Activated CD8-positive, alpha-beta T cell treated with anti-CD3 and anti-CD28 coated beads for 36 hours (primary cell): ENCODE measurements at regions not wholly inside any gene's neighbourhood (a gene's known extent, or its start where the extent isn't known, plus 50 kb on each side); places are given as distances from the start of the nearest gene placed in this dataset.

Experiments
- ATAC-seq: fragments of 200-7000 bp; cut with Tn5 transposase; one replicate; pipeline ENCODE4 v1.10.0; 2021; ENCODE audit warnings: mild to moderate bottlenecking, moderate library complexity
- CTCF ChIA-PET: fragments of 350-600 bp; sonication (Branson Sonifier 250); formaldehyde crosslinking; loops from one replicate; lab custom pipeline; 2021; ENCODE audit warnings: antibody characterized with exemption; lab: Charles Lee
- POLR2A ChIA-PET: fragments of 350-600 bp; sonication (Branson Sonifier 250); formaldehyde crosslinking; loops from one replicate; lab custom pipeline; 2021; ENCODE audit warnings: antibody characterized with exemption; lab: Charles Lee
- DNase-seq: peaks from one replicate; pipeline ENCODE4 v3.0.0-alpha.2; 2020
- H3K27ac Mint-ChIP-seq: one replicate; pipeline ENCODE4 v1.8.0; 2021; ENCODE audit warnings: mild to moderate bottlenecking, mixed read lengths
- H3K27me3 Mint-ChIP-seq: one replicate; pipeline ENCODE4 v1.8.0; 2021; ENCODE audit warnings: mixed read lengths
- H3K36me3 Mint-ChIP-seq: one replicate; pipeline ENCODE4 v1.8.0; 2021; ENCODE audit warnings: low read depth, mixed read lengths
- H3K4me1 Mint-ChIP-seq: one replicate; pipeline ENCODE4 v1.8.0; 2021; ENCODE audit warnings: low read depth, mixed read lengths
- H3K4me3 Mint-ChIP-seq: one replicate; pipeline ENCODE4 v1.8.0; 2021; ENCODE audit warnings: mild to moderate bottlenecking, moderate library complexity, mixed read lengths
- H3K9me3 Mint-ChIP-seq: one replicate; pipeline ENCODE4 v1.8.0; 2021; ENCODE audit warnings: mixed read lengths
- intact Hi-C: fragments of 100-400 bp; cut with micrococcal nuclease; formaldehyde crosslinking; loops from one replicate; pipeline ENCODE4 v1.10.0; 2022
- TF ChIP-seq, protein P1 (sequence below): fragments of 200-600 bp; IDR thresholded peaks from one replicate; pipeline ENCODE4 v1.8.0; 2022; ENCODE audit warnings: antibody characterized with exemption, mild to moderate bottlenecking

- TF ChIP-seq, protein P1, sequence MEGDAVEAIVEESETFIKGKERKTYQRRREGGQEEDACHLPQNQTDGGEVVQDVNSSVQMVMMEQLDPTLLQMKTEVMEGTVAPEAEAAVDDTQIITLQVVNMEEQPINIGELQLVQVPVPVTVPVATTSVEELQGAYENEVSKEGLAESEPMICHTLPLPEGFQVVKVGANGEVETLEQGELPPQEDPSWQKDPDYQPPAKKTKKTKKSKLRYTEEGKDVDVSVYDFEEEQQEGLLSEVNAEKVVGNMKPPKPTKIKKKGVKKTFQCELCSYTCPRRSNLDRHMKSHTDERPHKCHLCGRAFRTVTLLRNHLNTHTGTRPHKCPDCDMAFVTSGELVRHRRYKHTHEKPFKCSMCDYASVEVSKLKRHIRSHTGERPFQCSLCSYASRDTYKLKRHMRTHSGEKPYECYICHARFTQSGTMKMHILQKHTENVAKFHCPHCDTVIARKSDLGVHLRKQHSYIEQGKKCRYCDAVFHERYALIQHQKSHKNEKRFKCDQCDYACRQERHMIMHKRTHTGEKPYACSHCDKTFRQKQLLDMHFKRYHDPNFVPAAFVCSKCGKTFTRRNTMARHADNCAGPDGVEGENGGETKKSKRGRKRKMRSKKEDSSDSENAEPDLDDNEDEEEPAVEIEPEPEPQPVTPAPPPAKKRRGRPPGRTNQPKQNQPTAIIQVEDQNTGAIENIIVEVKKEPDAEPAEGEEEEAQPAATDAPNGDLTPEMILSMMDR, result no peak
- DNase-seq, result no peak
- H3K36me3 Mint-ChIP-seq, result no peaks in the 10 kb centered on the region
- no peak overlapping the region for H3K27ac Mint-ChIP-seq
- no peaks in the 10 kb centered on the region for H3K27me3 Mint-ChIP-seq
- CTCF ChIA-PET, result no interaction called here
- POLR2A ChIA-PET, result interaction anchor here (0.7 kb wide), 1 partner anchor 492 kb away, joined by 3 read pairs; no protein-coding TSS in a partner anchor
- intact Hi-C loops, result no loop called here
- no peak overlapping the region for H3K4me3 Mint-ChIP-seq
- no peak for ATAC-seq
- no peaks in the 10 kb centered on the region for H3K4me1 Mint-ChIP-seq
- H3K9me3 Mint-ChIP-seq, result peaks cover 17% of the 10 kb centered on the region
These were observed 330.8 kb downstream of the LIG4 start for GRCh38 chr13:107884564-107884963.

- no peak overlapping the region for H3K27ac Mint-ChIP-seq
- intact Hi-C loops, result no loop called here
- no peak overlapping the region for H3K4me3 Mint-ChIP-seq
- H3K9me3 Mint-ChIP-seq, result peaks cover 15% of the 10 kb centered on the region
- ChIA-PET CTCF (no interaction called here), POLR2A (no interaction called here)
- H3K4me1 Mint-ChIP-seq, result no peaks in the 10 kb centered on the region
- DNase-seq (no peak), ATAC-seq (no peak)
- no peaks in the 10 kb centered on the region for H3K27me3 Mint-ChIP-seq
- TF ChIP-seq, protein P1, result no peak
- H3K36me3 Mint-ChIP-seq, result no peaks in the 10 kb centered on the region
These were observed 331.7 kb downstream of the LIG4 start for GRCh38 chr13:107883561-107884175.

DNA sequence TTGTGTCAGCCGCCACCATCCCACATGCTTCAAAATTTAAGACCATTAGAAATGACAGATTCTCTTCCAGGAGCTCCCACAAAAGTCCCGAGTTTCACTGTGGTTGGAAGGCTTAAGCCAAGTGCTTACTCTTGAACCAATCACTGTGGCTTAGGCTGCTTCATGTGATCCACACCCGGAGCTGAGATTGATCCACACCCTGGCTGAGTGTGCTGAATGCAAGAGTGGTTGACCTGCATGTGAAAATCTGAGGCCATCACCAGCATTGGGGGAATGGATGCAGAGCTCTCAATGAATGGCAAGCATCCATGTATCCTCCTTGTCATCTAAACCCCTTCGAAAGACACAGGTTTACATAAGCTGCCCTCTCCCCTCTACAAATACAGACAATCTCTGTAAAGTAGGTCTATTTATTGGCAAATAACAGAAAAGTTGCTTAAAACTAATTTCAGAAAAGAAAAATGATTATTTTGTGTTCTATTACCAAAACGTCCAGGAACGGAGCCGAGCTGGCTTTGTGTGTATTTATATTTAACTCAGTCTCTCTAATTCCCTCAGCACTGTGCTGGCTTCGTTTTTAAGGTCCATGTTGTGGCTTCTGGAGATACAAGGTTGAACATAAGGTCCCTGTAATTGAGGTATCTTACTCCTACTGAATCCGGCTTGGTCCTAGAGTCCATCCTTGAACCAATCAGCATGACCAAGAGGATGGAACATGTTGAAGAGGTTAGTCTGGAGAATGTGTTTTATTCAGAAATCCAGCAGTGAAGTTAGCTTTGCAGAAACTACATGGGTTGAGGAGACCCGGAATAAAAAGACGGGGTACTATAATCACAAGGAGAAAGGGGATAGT lies 332.4 kb downstream of the LIG4 start:
- intact Hi-C loops, result no loop called here
- CTCF ChIA-PET, result no interaction called here
- H3K36me3 Mint-ChIP-seq, result no peaks in the 10 kb centered on the region

DNA sequence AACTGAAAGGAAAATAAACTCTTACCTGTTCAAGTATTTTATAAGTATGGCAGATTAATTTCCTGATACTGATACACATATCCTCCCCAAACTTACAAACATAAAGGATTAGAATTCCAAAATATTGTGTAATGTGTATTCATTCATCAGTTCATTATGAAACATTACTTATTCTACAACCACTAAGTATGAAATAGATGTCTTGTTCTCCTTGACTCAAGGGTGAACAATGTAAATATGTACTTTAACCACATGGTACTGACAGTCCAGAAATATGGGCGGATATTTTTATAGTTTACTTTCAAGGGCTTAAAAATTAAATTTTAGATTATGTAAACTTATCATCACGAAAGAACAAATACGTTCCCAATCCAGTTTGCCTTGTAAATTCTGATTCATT lies 334.0 kb downstream of the LIG4 start:
- TF ChIP-seq, protein P1, result no peak
- no peaks in the 10 kb centered on the region for H3K4me1 Mint-ChIP-seq

More for the DNA sequence above, 332.4 kb downstream of the LIG4 start:
- ATAC-seq, result no peak
- peaks cover 12% of the 10 kb centered on the region for H3K9me3 Mint-ChIP-seq
- DNase-seq, result no peak
- no peaks in the 10 kb centered on the region for H3K4me1 Mint-ChIP-seq
- no peaks in the 10 kb centered on the region for H3K27me3 Mint-ChIP-seq
- no peak overlapping the region for H3K27ac Mint-ChIP-seq
- POLR2A ChIA-PET, result no interaction called here
- no peak overlapping the region for H3K4me3 Mint-ChIP-seq
- TF ChIP-seq, protein P1, result no peak

DNA sequence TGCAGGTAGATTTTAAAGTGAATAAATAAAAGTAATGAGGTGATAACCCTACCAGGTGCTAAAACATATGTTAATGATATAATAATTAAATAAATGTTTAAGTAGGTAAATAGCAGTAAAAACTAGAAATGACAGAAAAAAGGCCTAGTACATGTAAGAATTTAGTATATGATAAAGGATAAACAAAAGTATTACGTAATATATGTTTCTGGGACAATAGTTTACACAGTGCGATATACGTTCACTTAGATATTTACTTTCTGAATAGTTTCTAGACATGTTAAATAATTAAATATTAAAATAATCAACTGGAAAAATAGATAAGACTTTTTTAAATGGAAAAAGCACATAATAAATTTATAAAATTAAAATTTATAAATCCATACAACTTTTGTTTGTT lies 340.9 kb downstream of the LIG4 start:
- Mint-ChIP-seq H3K4me3 (no peak overlapping the region), H3K9me3 (peaks cover 9% of the 10 kb centered on the region), H3K27ac (no peak overlapping the region), H3K4me1 (no peaks in the 10 kb centered on the region), H3K27me3 (peaks cover 7% of the 10 kb centered on the region), H3K36me3 (no peaks in the 10 kb centered on the region)
- no peak for DNase-seq
- intact Hi-C loops, result no loop called here
- TF ChIP-seq, protein P1, result no peak
- no peak for ATAC-seq
- ChIA-PET CTCF (no interaction called here), POLR2A (no interaction called here)

More for the DNA sequence above, 334.0 kb downstream of the LIG4 start:
- intact Hi-C loops, result no loop called here
- Mint-ChIP-seq H3K36me3 (no peaks in the 10 kb centered on the region), H3K27me3 (no peaks in the 10 kb centered on the region), H3K27ac (no peak overlapping the region), H3K9me3 (peaks cover 12% of the 10 kb centered on the region), H3K4me3 (no peak overlapping the region)
- ChIA-PET POLR2A (no interaction called here), CTCF (no interaction called here)
- ATAC-seq, result no peak
- no peak for DNase-seq
